Uterus (tissue), 3 donors: ENCODE measurements at regions not wholly inside any gene's neighbourhood (a gene's known extent, or its start where the extent isn't known, plus 50 kb on each side); places are given as distances from the start of the nearest gene placed in this dataset.

ENCODE experiments used
- DNase-seq, 2 donors: peaks; one replicate each; pipeline ENCODE4 v3.0.0-alpha.2; 2019 to 2020
- H3K27ac ChIP-seq, 2 donors: fragments of 200-600 bp; sonication (generic); 1 replicate in 1 of 2; 2 replicates in 1 of 2; pipeline ENCODE4 v1.5.1; 2016 to 2018
- H3K27me3 ChIP-seq, 2 donors: fragments of 200-600 bp; sonication (generic); one replicate each; pipeline ENCODE4 v1.5.1; 2018 to 2019; ENCODE audit warnings: control low read depth in 1 of 2
- H3K36me3 ChIP-seq, 2 donors: fragments of 200-600 bp; sonication (generic); one replicate each; pipeline ENCODE4 v1.5.1; 2019; ENCODE audit warnings: control low read depth in 1 of 2
- H3K4me1 ChIP-seq, 2 donors: fragments of 200-600 bp; sonication (generic); one replicate each; pipeline ENCODE4 v1.5.1; 2018 to 2019; ENCODE audit warnings: control low read depth in 1 of 2
- H3K4me3 ChIP-seq, 2 donors: fragments of 200-600 bp; sonication (generic); 1 replicate in 1 of 2; 2 replicates in 1 of 2; pipeline ENCODE4 v1.5.1; 2018 to 2019; ENCODE audit warnings: mild to moderate bottlenecking in 1 of 2
- H3K9me3 ChIP-seq, 2 donors: fragments of 200-600 bp; sonication (generic); one replicate each; pipeline ENCODE4 v1.5.1; 2019; ENCODE audit warnings: control low read depth in 1 of 2
- CTCF ChIP-seq, 4 experiments: fragments of 200-600 bp in 2 of 4; fragments of 450-650 bp in 2 of 4; sonication (generic) in 2 of 4; IDR thresholded peaks; one replicate each; pipeline ENCODE4 v1.5.1; 2016 to 2019; ENCODE audit warnings: antibody characterized with exemption in 4 of 4, mild to moderate bottlenecking in 2 of 4, moderate library complexity in 1 of 4
- POLR2A ChIP-seq, 2 donors: fragments of 450-650 bp; IDR thresholded peaks; one replicate each; pipeline ENCODE4 v1.6.1; 2016; ENCODE audit warnings: antibody characterized with exemption in 2 of 2, mild to moderate bottlenecking in 1 of 2, moderate library complexity in 1 of 2
- intact Hi-C: fragments of 100-400 bp; cut with DNase I; formaldehyde crosslinking; loops from one replicate; pipeline ENCODE4 v1.15.1; 2023; ENCODE audit warnings: low total_unique reads
- donor health status: DM: yes; HTN: yes; CAD: no.

GRCh38 chr14:54174457-54174856, 217.8 kb upstream of the BMP4 start:
- Histone ChIP-seq H3K36me3 (no peaks in the 10 kb centered on the region), H3K27me3 (no peaks in the 10 kb centered on the region), H3K4me1 (no peaks in the 10 kb centered on the region), H3K27ac (peak overlapping the region in 1 of 2 donors; percentile 48), H3K9me3 (no peaks in the 10 kb centered on the region), H3K4me3 (no peak overlapping the region)
- DNase-seq: no peak
- no peak for TF ChIP-seq POLR2A (IDR thresholded peaks at IDR 0.05)
- TF ChIP-seq CTCF (IDR thresholded peaks at IDR 0.05): no peak
- intact Hi-C loops: loop anchor here (5.0 kb wide), 1 partner anchor 632 kb away; no protein-coding TSS in a partner anchor

- no peaks in the 10 kb centered on the region for H3K36me3 ChIP-seq
- DNase-seq: peak; percentile 52 to 61
- H3K4me3 ChIP-seq: no peak overlapping the region
- TF ChIP-seq POLR2A (IDR thresholded peaks at IDR 0.05) (no peak), CTCF (IDR thresholded peaks at IDR 0.05) (peak; percentile 74 to 81 (median 78))
- H3K27me3 ChIP-seq: no peaks in the 10 kb centered on the region
- no peaks in the 10 kb centered on the region for H3K4me1 ChIP-seq
- H3K9me3 ChIP-seq: no peaks in the 10 kb centered on the region
- H3K27ac ChIP-seq: no peak overlapping the region
- intact Hi-C loops: no loop called here
Observed at GRCh38 chr14:54175298-54175942, 218.8 kb upstream of the BMP4 start.

GRCh38 chr14:54177019-54177418, 219.8 kb upstream of the CDKN3 start:
- no peak for TF ChIP-seq POLR2A (IDR thresholded peaks at IDR 0.05)
- no peak for TF ChIP-seq CTCF (IDR thresholded peaks at IDR 0.05)
- no peak for DNase-seq
- intact Hi-C loops: no loop called here
- H3K36me3 ChIP-seq: no peaks in the 10 kb centered on the region
- H3K4me1 ChIP-seq: no peaks in the 10 kb centered on the region
- no peak overlapping the region for H3K4me3 ChIP-seq
- no peaks in the 10 kb centered on the region for H3K9me3 ChIP-seq
- no peak overlapping the region for H3K27ac ChIP-seq
- no peaks in the 10 kb centered on the region for H3K27me3 ChIP-seq

GRCh38 chr14:54177641-54178621, 218.9 kb upstream of the CDKN3 start:
- H3K36me3 ChIP-seq: no peaks in the 10 kb centered on the region
- no peak for DNase-seq
- H3K4me1 ChIP-seq: no peaks in the 10 kb centered on the region
- no peak for TF ChIP-seq CTCF (IDR thresholded peaks at IDR 0.05)
- no peak for TF ChIP-seq POLR2A (IDR thresholded peaks at IDR 0.05)
- intact Hi-C loops: no loop called here
- H3K27me3 ChIP-seq: no peaks in the 10 kb centered on the region
- H3K4me3 ChIP-seq: no peak overlapping the region
- no peaks in the 10 kb centered on the region for H3K9me3 ChIP-seq
- no peak overlapping the region for H3K27ac ChIP-seq
